ENCODE measurements at regions not wholly inside any gene's neighbourhood (a gene's known extent, or its start where the extent isn't known, plus 50 kb on each side); places are given as distances from the start of the nearest gene placed in this dataset.

DNA sequence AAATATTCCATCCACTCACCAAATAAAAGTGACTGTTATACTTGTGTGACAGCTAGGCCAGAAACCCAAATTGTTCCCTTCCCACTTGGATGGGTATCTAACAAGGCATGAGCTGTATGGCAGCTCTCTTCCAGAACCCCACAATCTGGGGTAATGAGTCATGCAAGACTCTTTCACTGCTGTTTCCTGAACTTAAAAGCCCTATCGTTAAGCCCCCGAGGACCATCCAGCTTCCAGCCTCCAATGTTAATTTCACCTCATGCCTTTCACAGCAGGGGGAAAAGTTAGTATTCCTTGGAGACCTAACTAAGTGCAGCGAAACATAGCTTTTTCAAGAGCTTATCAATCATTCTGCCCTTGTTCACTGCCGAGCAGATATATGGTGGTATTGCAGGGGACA lies 368.6 kb upstream of the HSFY2 start:
- no peak overlapping the region for H3K27ac ChIP-seq
- TF ChIP-seq, protein P1, sequence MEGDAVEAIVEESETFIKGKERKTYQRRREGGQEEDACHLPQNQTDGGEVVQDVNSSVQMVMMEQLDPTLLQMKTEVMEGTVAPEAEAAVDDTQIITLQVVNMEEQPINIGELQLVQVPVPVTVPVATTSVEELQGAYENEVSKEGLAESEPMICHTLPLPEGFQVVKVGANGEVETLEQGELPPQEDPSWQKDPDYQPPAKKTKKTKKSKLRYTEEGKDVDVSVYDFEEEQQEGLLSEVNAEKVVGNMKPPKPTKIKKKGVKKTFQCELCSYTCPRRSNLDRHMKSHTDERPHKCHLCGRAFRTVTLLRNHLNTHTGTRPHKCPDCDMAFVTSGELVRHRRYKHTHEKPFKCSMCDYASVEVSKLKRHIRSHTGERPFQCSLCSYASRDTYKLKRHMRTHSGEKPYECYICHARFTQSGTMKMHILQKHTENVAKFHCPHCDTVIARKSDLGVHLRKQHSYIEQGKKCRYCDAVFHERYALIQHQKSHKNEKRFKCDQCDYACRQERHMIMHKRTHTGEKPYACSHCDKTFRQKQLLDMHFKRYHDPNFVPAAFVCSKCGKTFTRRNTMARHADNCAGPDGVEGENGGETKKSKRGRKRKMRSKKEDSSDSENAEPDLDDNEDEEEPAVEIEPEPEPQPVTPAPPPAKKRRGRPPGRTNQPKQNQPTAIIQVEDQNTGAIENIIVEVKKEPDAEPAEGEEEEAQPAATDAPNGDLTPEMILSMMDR (conservative IDR thresholded peaks at IDR 0.05), result no peak

DNA sequence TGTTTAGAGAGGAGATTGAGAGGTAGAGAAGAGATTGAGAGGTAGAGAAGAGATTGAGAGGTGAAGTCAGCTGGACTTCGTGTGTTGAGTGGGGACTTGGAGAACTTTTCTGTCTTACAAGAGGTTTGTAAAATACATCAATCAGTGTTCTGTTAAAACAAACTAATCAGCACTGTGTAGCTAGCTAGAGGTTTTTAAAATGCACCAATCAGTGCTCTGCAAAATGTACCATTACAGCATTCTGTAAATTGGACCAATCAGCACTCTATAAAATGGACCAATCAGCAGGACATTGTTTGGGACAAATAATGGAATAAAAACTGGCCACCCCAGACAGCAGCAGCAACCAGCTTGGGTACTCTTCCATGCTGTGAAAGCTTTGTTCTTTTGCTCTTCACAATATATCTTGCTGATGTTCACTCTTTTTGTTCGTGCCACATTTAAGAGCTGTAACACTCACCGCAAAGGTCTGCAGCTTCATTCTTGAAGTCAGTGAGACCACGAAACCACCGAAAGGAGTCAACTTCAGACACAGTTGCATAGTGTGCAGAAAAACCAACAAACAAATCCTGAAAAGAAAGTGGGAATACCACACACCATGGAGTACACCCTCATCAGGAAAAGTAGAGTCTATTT lies 366.9 kb upstream of the HSFY2 start:
- no peak overlapping the region for H3K27ac ChIP-seq
- TF ChIP-seq, protein P1 (conservative IDR thresholded peaks at IDR 0.05), result no peak

DNA sequence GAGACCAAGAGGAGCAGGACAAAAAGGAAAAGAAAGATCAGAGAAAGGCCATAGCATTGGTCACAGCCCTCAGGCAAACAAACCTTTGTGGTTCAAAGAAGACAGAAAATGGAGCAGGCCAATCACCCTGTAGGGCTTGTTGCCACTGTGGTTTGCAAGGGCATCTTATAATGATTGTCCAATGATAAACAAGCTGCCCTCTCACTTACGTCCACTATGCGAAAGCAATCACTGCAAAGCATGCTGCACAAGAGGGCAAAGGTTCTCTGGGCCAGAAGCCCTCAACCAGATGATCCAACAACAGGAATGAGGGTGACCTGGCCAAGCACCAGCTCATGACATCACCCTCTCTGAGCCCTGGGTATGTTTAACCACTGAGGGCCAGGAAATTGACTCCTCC lies 360.9 kb upstream of the HSFY2 start:
- H3K27ac ChIP-seq, result no peak overlapping the region
- TF ChIP-seq, protein P1 (conservative IDR thresholded peaks at IDR 0.05), result no peak

DNA sequence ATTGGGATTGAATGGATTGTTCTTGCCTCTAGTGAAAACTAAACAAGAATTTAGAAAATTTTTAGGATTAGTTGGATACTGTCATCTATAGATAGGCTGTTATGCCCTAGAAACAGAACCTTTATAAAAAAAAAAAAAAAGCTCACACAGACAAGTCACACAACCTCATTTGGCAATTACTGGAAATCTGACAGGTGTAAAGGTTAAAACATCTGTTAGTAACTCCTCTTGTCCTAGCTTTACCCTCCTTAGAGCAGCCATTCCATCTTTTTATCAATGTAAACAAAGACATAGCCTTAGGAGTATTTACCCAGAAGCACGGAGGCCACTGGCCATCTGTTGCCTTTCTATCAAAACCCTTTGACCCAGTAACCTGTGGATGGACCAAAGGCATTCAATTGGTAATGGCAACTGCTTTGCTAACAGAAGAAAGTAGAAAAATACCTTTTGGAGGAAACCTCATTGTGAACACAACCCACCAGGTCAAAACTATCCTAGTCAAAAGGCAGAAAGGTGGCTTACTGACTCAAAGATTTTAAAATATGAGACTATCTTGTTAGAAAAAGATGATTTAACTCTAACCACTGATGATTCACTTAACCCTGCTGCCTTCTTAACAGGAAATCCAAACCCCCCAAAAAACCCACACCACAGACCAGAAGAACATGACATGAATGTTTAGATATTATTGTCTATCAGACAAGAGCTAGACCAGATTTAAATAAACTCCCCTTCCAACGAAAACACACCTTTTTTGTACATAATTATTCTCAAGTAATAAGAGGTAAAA lies 357.2 kb upstream of the HSFY2 start:
- TF ChIP-seq, protein P1 (conservative IDR thresholded peaks at IDR 0.05), result no peak

DNA sequence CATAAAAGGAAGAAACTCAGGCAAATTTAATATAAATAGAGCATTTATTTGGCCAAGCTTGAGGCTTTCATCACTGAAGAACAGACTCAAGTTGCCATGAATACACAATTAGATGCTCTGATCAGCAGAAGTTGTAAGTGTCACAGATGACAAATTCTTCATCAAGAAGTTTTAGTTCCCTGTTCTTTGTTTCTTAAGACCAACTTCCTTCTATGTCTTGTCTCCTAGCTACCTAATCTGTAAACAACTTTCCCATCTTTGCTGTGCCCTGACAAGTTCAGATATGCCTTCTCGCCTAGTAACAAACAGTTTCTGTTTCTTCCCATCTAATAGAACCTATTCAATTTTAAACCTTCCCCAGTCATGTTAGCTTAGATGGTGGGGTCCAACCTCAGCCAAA lies 353.4 kb upstream of the HSFY2 start:
- no peak overlapping the region for H3K27ac ChIP-seq
- TF ChIP-seq, protein P1 (conservative IDR thresholded peaks at IDR 0.05), result no peak

More for the DNA sequence above, 357.2 kb upstream of the HSFY2 start:
- H3K27ac ChIP-seq, result no peak overlapping the region

DNA sequence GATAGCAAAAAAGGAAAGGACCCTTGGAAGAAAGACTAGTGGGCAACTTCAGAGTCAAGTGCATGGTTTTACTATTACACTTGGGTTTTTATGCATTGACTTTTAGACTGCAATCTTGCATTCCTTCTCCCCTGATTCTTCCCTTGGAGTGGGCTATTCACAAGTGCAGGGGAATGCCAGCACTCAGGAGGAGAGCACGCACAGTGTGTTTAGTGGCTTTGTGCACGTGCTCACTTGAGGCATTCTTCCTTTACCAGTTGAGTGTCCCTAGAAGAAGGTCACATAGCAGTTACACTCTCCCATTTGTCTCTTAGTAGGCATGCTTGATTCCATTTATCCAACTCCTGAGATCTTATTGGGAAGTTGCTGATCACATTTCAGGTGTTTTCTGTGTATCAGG lies 351.1 kb upstream of the HSFY2 start:
- TF ChIP-seq, protein P1 (conservative IDR thresholded peaks at IDR 0.05), result no peak
- no peak overlapping the region for H3K27ac ChIP-seq

DNA sequence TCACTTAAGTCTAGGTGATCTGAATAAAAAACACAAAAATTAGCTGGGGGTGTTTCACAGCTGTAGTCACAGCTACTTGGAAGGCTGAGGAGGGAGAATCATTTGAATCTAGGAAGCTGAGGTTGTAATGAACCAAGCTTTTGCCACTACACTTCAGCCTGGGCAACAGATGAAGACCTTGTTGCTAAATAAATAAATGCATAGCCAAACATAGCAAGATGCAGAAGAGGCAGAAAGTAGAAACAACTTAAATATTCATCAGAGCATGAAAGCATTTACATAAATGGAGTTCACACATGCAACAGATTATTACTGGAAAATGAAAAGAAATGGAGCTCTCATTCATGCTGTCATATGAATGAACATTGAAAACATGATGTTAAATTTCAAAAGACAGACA lies 348.9 kb upstream of the HSFY2 start:
- no peak overlapping the region for H3K27ac ChIP-seq
- TF ChIP-seq, protein P1 (conservative IDR thresholded peaks at IDR 0.05), result no peak
